ENCODE measurements at regions not wholly inside any gene's neighbourhood (a gene's known extent, or its start where the extent isn't known, plus 50 kb on each side); places are given as distances from the start of the nearest gene placed in this dataset.

- no peak overlapping the region for H3K4me3 ChIP-seq (replicated peaks in 1 of 3; ENCODE audit: low read depth in 2 of 3, low read length in 3 of 3)
- no peak for DNase-seq
- Mint-ChIP-seq H3K27ac (no peak overlapping the region), H3K9me3 (peaks cover 0 to 6% (median 2%) of the 10 kb centered on the region in 7 donors), H3K27me3 (ENCODE audit: low read depth in 3 of 3) (no peaks in the 10 kb centered on the region), H3K4me1 (no peaks in the 10 kb centered on the region), H3K36me3 (no peaks in the 10 kb centered on the region), H3K4me3 (no peak overlapping the region)
- no peak overlapping the region for H3K27ac ChIP-seq (ENCODE audit: low read depth in 1 of 2, low read length in 2 of 2)
- no peak for TF ChIP-seq CTCF (IDR thresholded peaks at IDR 0.05)
- H3K79me2 ChIP-seq (ENCODE audit: insufficient read depth, low read length): no peaks in the 10 kb centered on the region
- no peaks in the 10 kb centered on the region for H4K20me1 ChIP-seq (ENCODE audit: insufficient read depth, low read length)
- no peaks in the 10 kb centered on the region for H3K9me3 ChIP-seq (replicated peaks in 1 of 2; ENCODE audit: control insufficient read depth in 1 of 2, insufficient read depth in 1 of 2, low read length in 2 of 2)
- no peaks in the 10 kb centered on the region for H3K36me3 ChIP-seq (replicated peaks in 1 of 2; ENCODE audit: control insufficient read depth in 1 of 2, insufficient read depth in 2 of 2, low read length in 2 of 2)
- WGBS (ENCODE audit: insufficient coverage): 86% methylated on average over 1 of the region's 1 CpG
- H2AFZ ChIP-seq (ENCODE audit: insufficient read depth, low read depth, low read length, poor library complexity, severe bottlenecking): no peak overlapping the region
- H3K9ac ChIP-seq (ENCODE audit: insufficient read depth, low read length, poor library complexity, severe bottlenecking): no peak overlapping the region
- no peaks in the 10 kb centered on the region for H3K27me3 ChIP-seq (ENCODE audit: control insufficient read depth in 2 of 2, insufficient read depth in 2 of 2, low read length in 2 of 2)
- H3K4me1 ChIP-seq (ENCODE audit: control insufficient read depth in 1 of 2, insufficient read depth in 2 of 2, low read length in 2 of 2): no peaks in the 10 kb centered on the region
- intact Hi-C loops (cut with micrococcal nuclease): no loop called here
- no peak overlapping the region for H3K4me2 ChIP-seq (replicated peaks; ENCODE audit: extremely low read depth, low read length, poor library complexity, severe bottlenecking)
These were observed 106.7 kb upstream of the CENPW start for GRCh38 chr6:126233192-126233591.

- Histone ChIP-seq H3K4me2 (replicated peaks; ENCODE audit: extremely low read depth, low read length, poor library complexity, severe bottlenecking) (no peak overlapping the region), H4K20me1 (ENCODE audit: insufficient read depth, low read length) (no peaks in the 10 kb centered on the region), H2AFZ (ENCODE audit: insufficient read depth, low read depth, low read length, poor library complexity, severe bottlenecking) (no peak overlapping the region), H3K4me1 (ENCODE audit: control insufficient read depth in 1 of 2, insufficient read depth in 2 of 2, low read length in 2 of 2) (no peaks in the 10 kb centered on the region), H3K27ac (ENCODE audit: low read depth in 1 of 2, low read length in 2 of 2) (no peak overlapping the region), H3K9ac (ENCODE audit: insufficient read depth, low read length, poor library complexity, severe bottlenecking) (no peak overlapping the region), H3K9me3 (replicated peaks in 1 of 2; ENCODE audit: control insufficient read depth in 1 of 2, insufficient read depth in 1 of 2, low read length in 2 of 2) (no peaks in the 10 kb centered on the region), H3K79me2 (ENCODE audit: insufficient read depth, low read length) (no peaks in the 10 kb centered on the region), H3K27me3 (ENCODE audit: control insufficient read depth in 2 of 2, insufficient read depth in 2 of 2, low read length in 2 of 2) (no peaks in the 10 kb centered on the region), H3K36me3 (replicated peaks in 1 of 2; ENCODE audit: control insufficient read depth in 1 of 2, insufficient read depth in 2 of 2, low read length in 2 of 2) (no peaks in the 10 kb centered on the region), H3K4me3 (replicated peaks in 1 of 3; ENCODE audit: low read depth in 2 of 3, low read length in 3 of 3) (no peak overlapping the region)
- TF ChIP-seq CTCF (IDR thresholded peaks at IDR 0.05): no peak
- Mint-ChIP-seq H3K4me1 (no peaks in the 10 kb centered on the region), H3K9me3 (peaks cover 5 to 10% (median 6%) of the 10 kb centered on the region in 7 donors), H3K36me3 (no peaks in the 10 kb centered on the region), H3K27ac (no peak overlapping the region), H3K4me3 (no peak overlapping the region), H3K27me3 (ENCODE audit: low read depth in 3 of 3) (no peaks in the 10 kb centered on the region)
- intact Hi-C loops (cut with micrococcal nuclease): no loop called here
- DNase-seq: no peak
- WGBS (ENCODE audit: insufficient coverage): no CpG with 5 or more reads among the region's 1 CpG
These were observed 104.6 kb upstream of the CENPW start for GRCh38 chr6:126235363-126235762.
